Esophagus squamous epithelium (tissue), 4 donors: ENCODE measurements at regions not wholly inside any gene's neighbourhood (a gene's known extent, or its start where the extent isn't known, plus 50 kb on each side); places are given as distances from the start of the nearest gene placed in this dataset.

Source experiments
- CTCF ChIP-seq, 6 experiments: fragments of 450-650 bp in 4 of 6; fragments of 200-600 bp in 2 of 6; sonication (generic) in 2 of 6; IDR thresholded peaks; one replicate each; pipeline ENCODE4 v1.5.1; 2016 to 2019; ENCODE audit warnings: antibody characterized with exemption in 6 of 6, mild to moderate bottlenecking in 4 of 6, moderate library complexity in 4 of 6
- POLR2A ChIP-seq, 4 donors: fragments of 450-650 bp; IDR thresholded peaks; one replicate each; pipeline ENCODE4 v1.6.1; 2017; ENCODE audit warnings: antibody characterized with exemption in 4 of 4, mild to moderate bottlenecking in 4 of 4, moderate library complexity in 3 of 4

- TF ChIP-seq CTCF (IDR thresholded peaks at IDR 0.05): no peak
- no peak for TF ChIP-seq POLR2A (IDR thresholded peaks at IDR 0.05)
Measured at GRCh38 chr18:39972521-39972920, 1982.5 kb upstream of the PIK3C3 start.
